Neural progenitor cell (in vitro differentiated cells): ENCODE measurements at regions not wholly inside any gene's neighbourhood (a gene's known extent, or its start where the extent isn't known, plus 50 kb on each side); places are given as distances from the start of the nearest gene placed in this dataset.
"Not testable (repeated sequence)": the region's sequence is repeated elsewhere in the genome, so short reads cannot be mapped to it uniquely, and the experiment has no call there.

ENCODE experiments used
- CTCF ChIP-seq: fragments of 200-600 bp; sonication (generic); IDR thresholded peaks from 2 replicates; pipeline ENCODE4 v1.5.1; 2017; ENCODE audit warnings: antibody characterized with exemption, mild to moderate bottlenecking
- EZH2 ChIP-seq: fragments of 200-600 bp; sonication (generic); IDR thresholded peaks from 2 replicates; pipeline ENCODE4 v1.6.1; 2017; ENCODE audit warnings: antibody characterized with exemption, mild to moderate bottlenecking, moderate library complexity

GRCh38 chr13:18600366-18600765 is 581.3 kb downstream of the TUBA3C start:
- not testable (repeated sequence) for TF ChIP-seq CTCF, EZH2
